GM19395 (cell line): ENCODE measurements at regions not wholly inside any gene's neighbourhood (a gene's known extent, or its start where the extent isn't known, plus 50 kb on each side); places are given as distances from the start of the nearest gene placed in this dataset.

Experiments
- ATAC-seq: cut with Tn5 transposase; IDR thresholded peaks from one replicate; pipeline ENCODE4 v1.9.1; 2021; ENCODE audit warnings: mild to moderate bottlenecking, moderate library complexity; ENCODE audit not compliant: unreplicated experiment

GRCh38 chr20:22260506-22260905, 323.9 kb downstream of the FOXA2 start:
- ATAC-seq = no peak

- ATAC-seq = no peak
These were observed 326.5 kb downstream of the FOXA2 start for GRCh38 chr20:22257912-22258311.

GRCh38 chr20:22248051-22248667, 336.2 kb downstream of the FOXA2 start:
- no peak for ATAC-seq

- no peak for ATAC-seq
These were observed 339.2 kb downstream of the FOXA2 start for GRCh38 chr20:22245139-22245538.

DNA sequence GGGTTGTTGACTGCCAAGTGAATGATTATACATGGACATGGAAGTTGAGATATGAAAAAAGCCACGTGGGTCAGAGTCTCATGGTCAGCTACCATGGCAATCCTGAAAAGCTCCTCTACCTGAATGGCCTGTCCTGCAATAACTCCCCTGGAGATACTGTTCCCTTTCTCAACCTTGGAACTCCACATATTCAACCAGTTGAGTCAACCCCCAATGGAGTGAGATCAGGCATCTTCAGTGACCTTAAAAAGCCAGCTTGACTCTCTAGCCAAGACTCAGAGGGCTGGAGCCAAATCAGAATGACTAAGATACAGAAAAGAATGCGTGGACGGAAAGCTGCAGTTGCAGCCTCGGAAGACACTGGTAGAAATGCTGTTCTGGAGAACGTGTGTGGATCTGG, 341.3 kb downstream of the FOXA2 start:
- ATAC-seq = no peak

- ATAC-seq = no peak
These were observed 342.8 kb downstream of the FOXA2 start for GRCh38 chr20:22241609-22242008.

- ATAC-seq = no peak
These were observed 351.4 kb downstream of the FOXA2 start for GRCh38 chr20:22232923-22233322.

DNA sequence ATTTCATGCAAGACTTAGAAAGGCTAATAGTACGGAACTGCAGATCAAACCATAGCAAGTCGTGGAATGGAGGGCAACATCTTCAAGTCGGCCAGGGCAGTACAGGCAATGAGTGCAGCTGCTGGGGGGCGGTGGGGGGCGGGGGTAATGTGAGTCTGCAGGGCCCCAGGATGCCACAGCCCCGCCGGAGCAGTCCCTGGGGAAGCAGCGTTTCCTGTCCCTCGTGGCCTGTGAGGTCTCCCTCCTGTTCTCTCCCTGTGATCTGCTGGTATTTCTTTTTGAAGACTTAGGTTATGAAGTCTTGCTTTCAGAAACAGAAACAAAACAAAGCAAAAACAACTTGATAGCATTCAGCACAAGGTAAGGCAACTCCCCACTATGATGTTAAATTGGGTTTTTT, 351.9 kb downstream of the FOXA2 start:
- no peak for ATAC-seq

GRCh38 chr20:22226849-22227700, 357.3 kb downstream of the FOXA2 start:
- no peak for ATAC-seq

DNA sequence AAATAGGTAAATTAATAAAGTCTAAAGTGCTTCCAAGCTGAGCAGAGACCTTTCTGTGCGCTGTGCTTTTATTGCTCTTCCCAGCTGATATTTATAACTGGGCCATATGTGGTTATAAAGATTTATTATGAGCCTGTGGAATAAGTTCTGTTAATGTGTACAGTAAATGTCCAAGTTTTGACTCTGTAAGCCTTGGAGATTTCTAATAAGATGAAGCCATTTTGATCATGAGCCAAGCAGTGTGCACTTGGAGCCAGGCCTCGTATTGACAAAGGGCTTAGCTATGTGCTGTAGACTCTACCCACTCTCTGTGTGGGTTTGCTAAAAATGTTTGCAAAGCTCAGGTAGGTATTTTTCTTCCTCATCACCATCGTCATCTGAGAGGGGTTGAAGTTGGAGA, 361.1 kb downstream of the FOXA2 start:
- ATAC-seq = no peak

DNA sequence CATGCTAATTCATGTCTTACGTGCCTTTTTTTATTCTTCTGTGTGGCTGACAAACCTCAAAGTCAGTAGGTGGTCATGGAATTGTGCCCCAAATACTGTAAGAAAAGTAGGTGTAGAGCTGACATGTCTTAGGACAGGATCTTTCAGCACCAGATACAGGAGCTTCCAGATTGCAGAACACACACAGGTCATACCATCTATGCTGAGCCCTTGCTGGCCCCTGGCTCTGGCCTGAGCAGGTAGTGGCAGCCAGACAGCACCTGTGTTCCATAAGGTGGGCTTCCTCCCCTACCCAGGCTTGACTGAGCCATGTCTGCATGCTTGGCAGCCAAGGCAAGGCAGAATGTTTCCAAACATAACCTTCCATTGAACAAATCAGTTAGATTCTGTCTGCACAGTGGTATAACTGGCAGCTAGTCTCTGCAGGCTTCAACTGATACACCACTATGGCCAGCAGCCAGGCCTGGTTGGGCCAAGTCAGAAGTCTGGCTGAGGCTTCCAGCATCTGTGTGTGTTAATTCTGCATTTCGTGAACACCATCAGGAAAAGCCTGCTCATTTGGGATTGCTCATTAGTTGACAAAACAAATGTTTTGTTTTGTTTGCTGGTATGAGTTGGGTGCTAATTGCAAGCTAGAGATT, 366.5 kb downstream of the FOXA2 start:
- no peak for ATAC-seq

GRCh38 chr20:22216984-22217383, 367.4 kb downstream of the FOXA2 start:
- ATAC-seq = no peak

GRCh38 chr20:22214296-22214695, 370.1 kb downstream of the FOXA2 start:
- no peak for ATAC-seq

DNA sequence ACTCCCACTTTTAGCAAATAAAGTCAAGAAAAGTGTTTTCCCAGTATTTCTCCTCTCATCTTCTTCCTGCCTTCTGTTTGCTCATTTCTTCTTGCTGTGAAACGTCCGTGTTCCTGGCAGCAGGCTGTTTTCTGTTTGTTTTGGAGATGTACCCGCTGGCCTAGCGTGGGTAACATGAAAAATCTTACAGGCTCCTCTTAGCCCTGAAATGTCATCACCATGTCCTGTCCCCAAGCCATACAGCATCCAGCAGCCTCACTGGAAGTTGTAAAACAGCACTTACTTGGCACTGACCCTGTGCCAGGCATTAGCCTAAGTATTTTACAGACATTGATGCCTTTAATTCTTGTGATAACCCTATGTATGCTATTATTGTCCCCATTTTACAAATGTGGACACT, 371.1 kb downstream of the FOXA2 start:
- no peak for ATAC-seq

- ATAC-seq = no peak
These were observed 377.1 kb downstream of the FOXA2 start for GRCh38 chr20:22207280-22207679.

DNA sequence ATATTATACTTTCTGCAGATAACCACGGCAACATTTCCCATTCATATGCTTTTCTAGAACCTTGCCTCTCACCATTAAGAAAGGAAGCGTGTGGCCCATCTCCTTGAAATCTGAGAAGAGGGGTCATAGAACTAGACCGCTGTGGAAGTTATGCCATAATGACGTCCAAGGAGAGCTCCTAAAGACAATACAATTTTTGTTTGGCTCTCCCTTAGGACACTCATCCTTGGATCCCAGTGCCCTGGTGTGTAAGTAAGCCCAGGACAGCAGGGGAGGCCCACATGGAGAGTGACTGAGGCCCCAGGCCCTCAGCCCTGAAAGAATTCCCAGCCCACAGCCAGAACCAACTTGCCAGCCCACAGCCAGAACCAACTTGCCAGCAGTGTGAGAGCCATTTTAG, 379.6 kb downstream of the FOXA2 start:
- ATAC-seq = no peak

DNA sequence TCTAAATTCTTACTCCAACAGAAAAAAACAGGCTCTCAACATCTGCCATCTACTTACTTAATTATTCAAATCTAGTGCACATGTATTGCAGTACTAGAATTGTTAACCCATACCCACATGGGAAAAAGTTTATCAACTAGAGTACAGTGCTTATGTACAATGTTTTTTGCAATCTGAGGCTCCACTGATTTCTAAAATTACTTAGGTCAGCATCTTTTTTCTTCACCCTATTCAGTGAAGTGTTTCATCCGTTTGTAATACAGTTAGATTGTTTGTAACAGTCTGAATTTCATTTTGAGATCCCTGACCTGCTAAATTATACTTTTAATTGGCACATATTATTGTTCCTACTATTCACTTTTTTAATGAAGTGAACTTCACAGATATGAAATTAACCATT, 402.2 kb downstream of the FOXA2 start:
- ATAC-seq = no peak

GRCh38 chr20:22180244-22180643, 404.1 kb downstream of the FOXA2 start:
- ATAC-seq = no peak

- ATAC-seq = no peak
These were observed 424.2 kb downstream of the FOXA2 start for GRCh38 chr20:22160101-22160652.

DNA sequence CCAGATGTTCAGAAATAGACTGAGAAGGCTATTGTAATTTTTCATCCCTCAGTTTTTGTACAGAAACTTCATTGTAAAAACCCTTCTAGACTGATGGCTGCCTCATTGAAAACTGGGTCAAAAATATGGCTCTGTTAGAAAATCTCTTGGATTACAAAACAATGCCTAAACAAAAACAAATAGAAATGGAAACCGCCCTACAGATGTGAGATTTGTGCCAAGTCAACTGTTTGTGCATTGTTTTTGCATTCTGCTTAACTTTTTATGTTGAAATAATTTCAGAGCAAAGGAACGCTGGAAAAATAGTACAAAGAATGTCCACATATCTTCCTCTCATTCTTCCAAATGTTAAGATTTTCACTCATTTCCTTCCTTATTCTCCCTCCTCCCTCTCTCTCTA, 425.1 kb downstream of the FOXA2 start:
- no peak for ATAC-seq

DNA sequence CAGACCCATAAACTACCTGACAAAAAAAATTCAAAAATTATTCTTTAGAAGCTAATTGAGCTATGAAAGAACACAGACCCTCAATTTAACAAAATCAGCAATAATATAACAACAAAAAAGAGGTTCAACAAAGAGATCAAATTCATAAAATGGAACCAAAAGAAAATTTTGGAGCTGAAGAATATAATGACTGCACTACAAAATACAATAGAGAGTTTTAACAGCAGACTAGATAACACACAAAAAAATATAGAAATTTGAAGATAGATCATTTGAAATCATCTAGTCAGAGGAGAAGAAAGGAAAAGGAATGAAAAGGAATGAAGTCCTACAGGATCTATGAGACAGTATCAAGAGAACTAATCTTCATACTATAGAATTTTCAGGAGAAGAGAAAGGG, 422.1 kb downstream of the PAX1 start:
- no peak for ATAC-seq
